ENCODE measurements at regions not wholly inside any gene's neighbourhood (a gene's known extent, or its start where the extent isn't known, plus 50 kb on each side); places are given as distances from the start of the nearest gene placed in this dataset.

DNA sequence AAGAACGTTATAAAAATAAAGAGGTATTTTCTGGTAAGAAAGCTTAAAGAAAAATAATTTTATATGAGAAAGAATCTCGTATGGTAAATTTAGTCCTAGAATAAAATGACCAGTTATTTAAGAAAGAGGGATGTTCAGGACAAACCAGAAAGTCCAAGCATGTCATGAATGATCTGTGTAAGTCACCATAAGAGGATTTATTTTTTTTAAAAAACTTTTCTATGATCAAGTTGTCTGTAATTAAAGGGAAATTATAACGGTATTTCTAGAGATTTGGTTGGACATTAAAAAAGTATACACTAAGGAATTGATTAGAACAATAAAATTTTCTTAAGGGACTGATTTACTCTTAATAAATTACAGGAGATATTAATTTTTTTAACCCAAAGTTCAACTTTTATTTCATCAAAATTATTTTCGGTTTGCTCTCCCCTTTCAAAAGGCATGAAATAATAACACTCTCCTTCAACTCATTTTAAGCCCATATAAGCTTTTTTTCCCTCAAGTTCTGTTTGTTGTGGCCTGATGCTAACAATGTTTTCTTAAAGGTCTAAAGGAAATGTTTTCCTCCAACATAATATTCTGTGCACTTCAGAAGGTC is 49.9 kb upstream of the CPSF6 start:
- no peak overlapping the region for H3K27ac ChIP-seq
- 38 to 39% methylated on average over 4 of the region's 4 CpGs for WGBS, 2 donors
- intact Hi-C loops (cut with DNase I): no loop called here
- no peaks in the 10 kb centered on the region for H3K27me3 ChIP-seq
- H3K36me3 ChIP-seq: no peaks in the 10 kb centered on the region
- FAIRE-seq (peak; percentile 23), ATAC-seq (no peak), DNase-seq (no peak)
- no peaks in the 10 kb centered on the region for H3K9me3 ChIP-seq
- no peak for TF ChIP-seq CTCF (IDR thresholded peaks at IDR 0.05)
- H3K4me1 ChIP-seq: no peaks in the 10 kb centered on the region
- H3K4me3 ChIP-seq: no peak overlapping the region

All from pancreas (tissue), 10 donors.